ENCODE measurements at regions not wholly inside any gene's neighbourhood (a gene's known extent, or its start where the extent isn't known, plus 50 kb on each side); places are given as distances from the start of the nearest gene placed in this dataset.

GRCh38 chr1:88434836-88435235, 249.2 kb upstream of the PKN2 start:
- no peak for ATAC-seq

GRCh38 chr1:88441022-88441421, 243.1 kb upstream of the PKN2 start:
- no peak for ATAC-seq

GRCh38 chr1:88451856-88452255, 232.2 kb upstream of the PKN2 start:
- no peak for ATAC-seq

- ATAC-seq = no peak
Observed at GRCh38 chr1:88453295-88453694, 230.8 kb upstream of the PKN2 start.

GRCh38 chr1:88454781-88455180, 229.3 kb upstream of the PKN2 start:
- no peak for ATAC-seq

- no peak for ATAC-seq
Observed at GRCh38 chr1:88455621-88456256, 228.3 kb upstream of the PKN2 start.

GRCh38 chr1:88457197-88457596, 226.9 kb upstream of the PKN2 start:
- no peak for ATAC-seq

GRCh38 chr1:88461007-88461406, 223.1 kb upstream of the PKN2 start:
- no peak for ATAC-seq

- no peak for ATAC-seq
Observed at GRCh38 chr1:88462096-88462487, 222.0 kb upstream of the PKN2 start.

GRCh38 chr1:88462488-88463261, 221.4 kb upstream of the PKN2 start:
- no peak for ATAC-seq

- ATAC-seq = no peak
Observed at GRCh38 chr1:88463401-88463985, 220.6 kb upstream of the PKN2 start.

- no peak for ATAC-seq
Observed at GRCh38 chr1:88466011-88466410, 218.1 kb upstream of the PKN2 start.

GRCh38 chr1:88466899-88467580, 217.0 kb upstream of the PKN2 start:
- no peak for ATAC-seq

GRCh38 chr1:88472298-88472697, 211.8 kb upstream of the PKN2 start:
- no peak for ATAC-seq

GRCh38 chr1:88472714-88473113, 211.4 kb upstream of the PKN2 start:
- no peak for ATAC-seq

- no peak for ATAC-seq
Observed at GRCh38 chr1:88474555-88475304, 209.3 kb upstream of the PKN2 start.

- ATAC-seq = no peak
Observed at GRCh38 chr1:88484881-88485280, 199.2 kb upstream of the PKN2 start.

GRCh38 chr1:88488237-88488636, 195.8 kb upstream of the PKN2 start:
- no peak for ATAC-seq

- ATAC-seq = no peak
Observed at GRCh38 chr1:88490676-88491075, 193.4 kb upstream of the PKN2 start.

- ATAC-seq = no peak
Observed at GRCh38 chr1:88499671-88500070, 184.4 kb upstream of the PKN2 start.

- ATAC-seq = no peak
Observed at GRCh38 chr1:88502886-88503285, 181.2 kb upstream of the PKN2 start.

- no peak for ATAC-seq
Observed at GRCh38 chr1:88503646-88504045, 180.4 kb upstream of the PKN2 start.

GRCh38 chr1:88504601-88505000, 179.5 kb upstream of the PKN2 start:
- ATAC-seq = no peak
